HL-60 (cell line): ENCODE measurements at regions not wholly inside any gene's neighbourhood (a gene's known extent, or its start where the extent isn't known, plus 50 kb on each side); places are given as distances from the start of the nearest gene placed in this dataset.
"Not testable (repeated sequence)": the region's sequence is repeated elsewhere in the genome, so short reads cannot be mapped to it uniquely, and the experiment has no call there.

Experiments used
- DNase-seq, 2 experiments: peaks; one replicate each; pipeline ENCODE4 v3.0.0-alpha.2; 2010 to 2020; ENCODE audit warnings: low read depth in 1 of 2, low spot score in 1 of 2
- H3K27ac ChIP-seq: fragments of 250-450 bp; sonication (Bioruptor Pico); replicated peaks from 2 replicates; pipeline ENCODE4 v1.5.1; 2020; ENCODE audit warnings: mild to moderate bottlenecking, moderate library complexity
- H3K27me3 ChIP-seq: fragments of 250-450 bp; sonication (Bioruptor Pico); 2 replicates; pipeline ENCODE4 v1.5.1; 2021; ENCODE audit warnings: mild to moderate bottlenecking, moderate library complexity; ENCODE audit not compliant: insufficient read depth, poor library complexity, severe bottlenecking
- H3K4me3 ChIP-seq: replicated peaks from 2 replicates; pipeline ENCODE4 v1.5.1; 2011; ENCODE audit warnings: mild to moderate bottlenecking, control low read depth, low read length; ENCODE audit not compliant: insufficient read depth
- CTCF ChIP-seq: IDR thresholded peaks from one replicate; pipeline ENCODE4 v1.5.1; 2011; ENCODE audit warnings: low read length, control low read depth, inconsistent platforms; ENCODE audit not compliant: insufficient read depth
- GABPA ChIP-seq: IDR thresholded peaks from 2 replicates; pipeline ENCODE4 v1.6.1; 2012; ENCODE audit warnings: low read depth
- POLR2AphosphoS5 ChIP-seq: IDR thresholded peaks from 2 replicates; pipeline ENCODE4 v1.6.1; 2012; ENCODE audit warnings: low read depth
- SPI1 ChIP-seq: IDR thresholded peaks from 2 replicates; pipeline ENCODE4 v1.6.1; 2012; ENCODE audit warnings: low read depth, mild to moderate bottlenecking, borderline replicate concordance
- TF ChIP-seq, protein P1 (sequence below): IDR thresholded peaks from 2 replicates; pipeline ENCODE4 v1.6.1; 2012; ENCODE audit warnings: low read depth; ENCODE audit not compliant: insufficient replicate concordance

GRCh38 chr2:16925145-16925544 is 259.5 kb upstream of the CYRIA start:
- H3K27ac ChIP-seq, result no peak overlapping the region
- no peak overlapping the region for H3K4me3 ChIP-seq
- H3K27me3 ChIP-seq, result no peaks in the 10 kb centered on the region
- DNase-seq, result no peak
- TF ChIP-seq, protein P1, sequence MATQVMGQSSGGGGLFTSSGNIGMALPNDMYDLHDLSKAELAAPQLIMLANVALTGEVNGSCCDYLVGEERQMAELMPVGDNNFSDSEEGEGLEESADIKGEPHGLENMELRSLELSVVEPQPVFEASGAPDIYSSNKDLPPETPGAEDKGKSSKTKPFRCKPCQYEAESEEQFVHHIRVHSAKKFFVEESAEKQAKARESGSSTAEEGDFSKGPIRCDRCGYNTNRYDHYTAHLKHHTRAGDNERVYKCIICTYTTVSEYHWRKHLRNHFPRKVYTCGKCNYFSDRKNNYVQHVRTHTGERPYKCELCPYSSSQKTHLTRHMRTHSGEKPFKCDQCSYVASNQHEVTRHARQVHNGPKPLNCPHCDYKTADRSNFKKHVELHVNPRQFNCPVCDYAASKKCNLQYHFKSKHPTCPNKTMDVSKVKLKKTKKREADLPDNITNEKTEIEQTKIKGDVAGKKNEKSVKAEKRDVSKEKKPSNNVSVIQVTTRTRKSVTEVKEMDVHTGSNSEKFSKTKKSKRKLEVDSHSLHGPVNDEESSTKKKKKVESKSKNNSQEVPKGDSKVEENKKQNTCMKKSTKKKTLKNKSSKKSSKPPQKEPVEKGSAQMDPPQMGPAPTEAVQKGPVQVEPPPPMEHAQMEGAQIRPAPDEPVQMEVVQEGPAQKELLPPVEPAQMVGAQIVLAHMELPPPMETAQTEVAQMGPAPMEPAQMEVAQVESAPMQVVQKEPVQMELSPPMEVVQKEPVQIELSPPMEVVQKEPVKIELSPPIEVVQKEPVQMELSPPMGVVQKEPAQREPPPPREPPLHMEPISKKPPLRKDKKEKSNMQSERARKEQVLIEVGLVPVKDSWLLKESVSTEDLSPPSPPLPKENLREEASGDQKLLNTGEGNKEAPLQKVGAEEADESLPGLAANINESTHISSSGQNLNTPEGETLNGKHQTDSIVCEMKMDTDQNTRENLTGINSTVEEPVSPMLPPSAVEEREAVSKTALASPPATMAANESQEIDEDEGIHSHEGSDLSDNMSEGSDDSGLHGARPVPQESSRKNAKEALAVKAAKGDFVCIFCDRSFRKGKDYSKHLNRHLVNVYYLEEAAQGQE, result no peak
- TF ChIP-seq GABPA (no peak), SPI1 (no peak), POLR2AphosphoS5 (no peak), CTCF (no peak)

- H3K4me3 ChIP-seq, DNase-seq: not testable (repeated sequence)
These were observed 249.7 kb upstream of the CYRIA start for GRCh38 chr2:16915341-16915755.

GRCh38 chr2:16911746-16912145 is 246.1 kb upstream of the CYRIA start:
- no peak for DNase-seq
- H3K27me3 ChIP-seq, result peaks cover 2% of the 10 kb centered on the region
- TF ChIP-seq GABPA, result no peak
- H3K27ac ChIP-seq, result no peak overlapping the region
- H3K4me3 ChIP-seq, result no peak overlapping the region

More at GRCh38 chr2:16915341-16915755, 249.7 kb upstream of the CYRIA start:
- not testable (repeated sequence) for H3K27ac ChIP-seq, H3K27me3 ChIP-seq

DNA sequence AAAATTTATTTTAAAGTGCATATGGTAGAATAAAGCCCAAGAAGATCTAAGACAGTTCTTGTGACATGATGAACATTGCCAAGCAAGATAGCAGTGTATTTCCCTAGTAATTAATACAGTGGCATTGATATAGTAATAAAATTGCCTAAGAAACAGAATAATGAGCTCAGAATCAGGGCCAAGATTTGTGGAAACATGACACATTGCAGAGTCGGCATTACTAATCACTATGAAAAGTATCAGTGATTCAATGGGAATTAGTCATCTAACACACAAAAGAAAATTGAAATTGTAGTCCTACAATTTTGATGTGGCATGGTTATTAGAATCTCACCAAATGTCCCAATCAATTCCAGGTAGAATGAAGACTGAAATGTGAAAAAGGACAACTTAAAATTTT is 243.0 kb upstream of the CYRIA start:
- no peak for TF ChIP-seq POLR2AphosphoS5
- no peak for TF ChIP-seq SPI1
- TF ChIP-seq GABPA, result no peak
- TF ChIP-seq CTCF, result no peak
- TF ChIP-seq, protein P1, result no peak
- DNase-seq, result no peak
- Histone ChIP-seq H3K4me3 (no peak overlapping the region), H3K27ac (no peak overlapping the region), H3K27me3 (peaks cover 2% of the 10 kb centered on the region)

DNA sequence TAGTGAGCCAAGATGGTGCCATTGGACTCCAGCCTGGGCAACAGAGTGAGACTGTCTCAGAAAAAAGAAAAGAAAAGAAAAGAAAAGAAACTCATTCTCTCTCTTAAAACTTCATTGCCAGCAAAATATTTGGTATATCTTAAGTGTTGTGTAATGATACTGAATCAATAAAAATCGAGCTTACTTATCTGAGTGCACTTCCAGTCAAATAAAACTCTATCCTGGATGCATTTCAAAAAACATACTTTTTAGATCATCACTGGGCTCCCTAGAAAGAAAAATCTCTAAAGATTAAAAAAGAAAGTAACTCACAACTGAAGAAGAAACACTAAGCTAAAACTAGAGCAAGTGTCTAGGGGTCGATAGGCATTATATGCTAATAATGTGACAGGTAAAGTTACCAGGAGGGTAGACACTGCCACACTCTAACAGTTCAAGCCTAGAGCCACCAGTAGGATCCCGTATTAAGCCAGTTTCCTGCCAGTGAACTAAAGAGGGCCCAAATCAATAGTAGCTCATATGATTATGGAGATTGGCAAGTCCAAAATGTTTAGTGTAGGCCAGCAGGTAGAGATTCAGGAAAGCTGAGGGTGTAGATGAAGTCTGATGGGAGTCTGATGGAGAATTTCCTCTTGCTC is 242.1 kb upstream of the CYRIA start:
- no peak for DNase-seq
- H3K27me3 ChIP-seq, result peaks cover 2% of the 10 kb centered on the region
- no peak overlapping the region for H3K27ac ChIP-seq

More for the DNA sequence above, 242.1 kb upstream of the CYRIA start:
- H3K4me3 ChIP-seq, result no peak overlapping the region
- TF ChIP-seq SPI1 (no peak), POLR2AphosphoS5 (no peak), CTCF (no peak), GABPA (no peak)
- TF ChIP-seq, protein P1, result no peak
